PC-3 (cell line): ENCODE measurements at regions not wholly inside any gene's neighbourhood (a gene's known extent, or its start where the extent isn't known, plus 50 kb on each side); places are given as distances from the start of the nearest gene placed in this dataset.

Experiments used
- ATAC-seq: fragments of 200-7000 bp; cut with Tn5 transposase; 2 replicates; pipeline ENCODE4 v1.9.1; 2020; ENCODE audit warnings: mild to moderate bottlenecking, moderate library complexity
- BruUV-seq: library from RNA; stranded (reverse); fragments of 400-500 nt; replicated peaks from 2 replicates; lab custom pipeline; 2021; lab: Mats Ljungman, UMichigan
- CTCF ChIA-PET: fragments of 300-600 bp; sonication (Branson Sonifier 250); formaldehyde crosslinking; loops from one replicate; lab custom pipeline; 2022; ENCODE audit warnings: antibody characterized with exemption; lab: Charles Lee
- POLR2A ChIA-PET: fragments of 300-600 bp; sonication (Branson Sonifier 250); formaldehyde crosslinking; loops from one replicate; lab custom pipeline; 2022; ENCODE audit warnings: antibody characterized with exemption; ENCODE audit not compliant: unreplicated experiment; lab: Charles Lee
- DNase-seq: peaks from one replicate; pipeline ENCODE4 v3.0.0-alpha.2; 2015
- H2AFZ ChIP-seq: fragments of 300-600 bp; sonication (generic); 2 replicates; pipeline ENCODE4 v1.6.0; 2016; ENCODE audit warnings: antibody characterized with exemption, low read length
- H3F3A ChIP-seq: fragments of 300-600 bp; sonication (generic); one replicate; pipeline ENCODE4 v1.6.0; 2017; ENCODE audit warnings: antibody characterized with exemption, low read length, control low read depth, mild to moderate bottlenecking; ENCODE audit not compliant: unreplicated experiment
- H3K27ac ChIP-seq: fragments of 300-600 bp; sonication (generic); 2 replicates; pipeline ENCODE4 v1.5.1; 2016; ENCODE audit warnings: mild to moderate bottlenecking, low read length
- H3K27me3 ChIP-seq: fragments of 300-600 bp; sonication (generic); 2 replicates; pipeline ENCODE4 v1.6.1; 2016; ENCODE audit warnings: low read length, mixed read lengths
- H3K36me3 ChIP-seq: fragments of 300-600 bp; sonication (generic); 2 replicates; pipeline ENCODE4 v1.6.1; 2016; ENCODE audit warnings: low read depth, mixed run types, low read length, mixed read lengths
- H3K4me1 ChIP-seq: fragments of 300-600 bp; sonication (generic); 2 replicates; pipeline ENCODE4 v1.5.1; 2016; ENCODE audit warnings: low read length; ENCODE audit not compliant: insufficient read depth
- H3K4me2 ChIP-seq: fragments of 300-600 bp; sonication (generic); 2 replicates; pipeline ENCODE4 v1.6.0; 2016; ENCODE audit warnings: low read length
- H3K4me3 ChIP-seq: fragments of 300-600 bp; sonication (generic); 2 replicates; pipeline ENCODE4 v1.5.1; 2016; ENCODE audit warnings: mild to moderate bottlenecking, low read length, mixed read lengths
- H3K79me2 ChIP-seq: fragments of 300-600 bp; sonication (generic); 2 replicates; pipeline ENCODE4 v1.6.1; 2017; ENCODE audit warnings: low read length, mixed read lengths
- H3K9ac ChIP-seq: fragments of 300-600 bp; sonication (generic); 2 replicates; pipeline ENCODE4 v1.6.0; 2016; ENCODE audit warnings: mild to moderate bottlenecking, low read length
- H3K9me2 ChIP-seq: fragments of 300-600 bp; sonication (generic); replicated peaks from 2 replicates; pipeline ENCODE4 v1.6.1; 2016; ENCODE audit warnings: mixed run types, low read length, mixed read lengths
- H3K9me3 ChIP-seq: fragments of 300-600 bp; sonication (generic); 2 replicates; pipeline ENCODE4 v1.6.1; 2016; ENCODE audit warnings: low read length, mixed read lengths
- H4K20me1 ChIP-seq: fragments of 300-600 bp; sonication (generic); 2 replicates; pipeline ENCODE4 v1.6.1; 2016; ENCODE audit warnings: low read length, mixed read lengths
- CTCF ChIP-seq: fragments of 300-600 bp; sonication (generic); conservative IDR thresholded peaks from 2 replicates; pipeline ENCODE4 v1.5.1; 2017; ENCODE audit warnings: antibody characterized with exemption, low read depth, mild to moderate bottlenecking, low read length
- EZH2 ChIP-seq: fragments of 300-600 bp; sonication (generic); IDR thresholded peaks from one replicate; pipeline ENCODE4 v1.6.1; 2017; ENCODE audit warnings: antibody characterized with exemption, mild to moderate bottlenecking, low read length; ENCODE audit not compliant: unreplicated experiment
- EZH2phosphoT487 ChIP-seq: fragments of 300-600 bp; sonication (generic); IDR thresholded peaks from 2 replicates; pipeline ENCODE4 v1.6.1; 2018; ENCODE audit warnings: mild to moderate bottlenecking, antibody characterized with exemption, low read length, borderline replicate concordance
- intact Hi-C: fragments of 100-400 bp; cut with micrococcal nuclease; formaldehyde crosslinking; loops from 2 replicates; pipeline ENCODE4 v1.9.0; 2023

GRCh38 chr4:123813901-123814300, 417.3 kb downstream of the SPRY1 start:
- H3K79me2 ChIP-seq: no peaks in the 10 kb centered on the region
- H3K27me3 ChIP-seq: no peaks in the 10 kb centered on the region
- H3K9ac ChIP-seq: no peak overlapping the region
- no peak overlapping the region for H3K4me2 ChIP-seq
- H3K27ac ChIP-seq: no peak overlapping the region
- CTCF ChIA-PET: no interaction called here
- POLR2A ChIA-PET: no interaction called here
- H3K4me3 ChIP-seq: no peak overlapping the region
- no peaks in the 10 kb centered on the region for H3K9me3 ChIP-seq
- no peaks in the 10 kb centered on the region for H3K36me3 ChIP-seq
- no peaks in the 10 kb centered on the region; the same call in 1 of the 2 replicates for H3K4me1 ChIP-seq
- BruUV-seq: no TSS peak
- TF ChIP-seq CTCF (no peak), EZH2 (no peak), EZH2phosphoT487 (no peak)
- no peaks in the 10 kb centered on the region for H3K9me2 ChIP-seq
- H3F3A ChIP-seq: no peaks in the 10 kb centered on the region
- DNase-seq (no peak), ATAC-seq (no peak)
- intact Hi-C loops: no loop called here
- no peaks in the 10 kb centered on the region for H4K20me1 ChIP-seq
- no peak overlapping the region for H2AFZ ChIP-seq

GRCh38 chr4:123816462-123816861, 419.9 kb downstream of the SPRY1 start:
- POLR2A ChIA-PET: no interaction called here
- DNase-seq (no peak), ATAC-seq (no peak)
- Histone ChIP-seq H3K4me2 (no peak overlapping the region), H3F3A (no peaks in the 10 kb centered on the region), H3K9me3 (no peaks in the 10 kb centered on the region), H3K9me2 (no peaks in the 10 kb centered on the region), H4K20me1 (no peaks in the 10 kb centered on the region), H2AFZ (no peak overlapping the region), H3K4me1 (peaks cover 11% of the 10 kb centered on the region), H3K36me3 (no peaks in the 10 kb centered on the region), H3K79me2 (no peaks in the 10 kb centered on the region), H3K9ac (no peak overlapping the region), H3K27me3 (no peaks in the 10 kb centered on the region), H3K27ac (no peak overlapping the region), H3K4me3 (no peak overlapping the region)
- TF ChIP-seq CTCF (no peak), EZH2phosphoT487 (no peak), EZH2 (no peak)
- CTCF ChIA-PET: no interaction called here
- BruUV-seq: no TSS peak
- intact Hi-C loops: no loop called here

- no peaks in the 10 kb centered on the region for H3F3A ChIP-seq
- intact Hi-C loops: no loop called here
- H3K27me3 ChIP-seq: no peaks in the 10 kb centered on the region
- DNase-seq: no peak
- no peaks in the 10 kb centered on the region for H4K20me1 ChIP-seq
- no peak overlapping the region for H3K9ac ChIP-seq
- no peaks in the 10 kb centered on the region for H3K36me3 ChIP-seq
- no peak overlapping the region for H2AFZ ChIP-seq
- no peaks in the 10 kb centered on the region for H3K9me3 ChIP-seq
- H3K4me1 ChIP-seq: peaks cover 11% of the 10 kb centered on the region
- BruUV-seq: no TSS peak
- H3K79me2 ChIP-seq: no peaks in the 10 kb centered on the region
- no peak overlapping the region for H3K27ac ChIP-seq
- ATAC-seq: no peak
- ChIA-PET POLR2A (no interaction called here), CTCF (no interaction called here)
- no peak overlapping the region for H3K4me3 ChIP-seq
- no peak for TF ChIP-seq EZH2phosphoT487
- TF ChIP-seq EZH2: no peak
- no peak for TF ChIP-seq CTCF
- no peak overlapping the region for H3K4me2 ChIP-seq
- no peaks in the 10 kb centered on the region for H3K9me2 ChIP-seq
These were observed 420.6 kb downstream of the SPRY1 start for GRCh38 chr4:123817025-123817688.
